NT2/D1 (cell line): ENCODE measurements at regions not wholly inside any gene's neighbourhood (a gene's known extent, or its start where the extent isn't known, plus 50 kb on each side); places are given as distances from the start of the nearest gene placed in this dataset.

ENCODE experiments used
- SUZ12 ChIP-seq: IDR thresholded peaks from 2 replicates; pipeline ENCODE4 v1.6.1; 2011; ENCODE audit not compliant: insufficient read length, insufficient read depth; ENCODE audit errors: extremely low read depth
- YY1 ChIP-seq: IDR thresholded peaks from 2 replicates; pipeline ENCODE4 v1.6.1; 2011; ENCODE audit not compliant: insufficient read length, insufficient read depth
- ZNF274 ChIP-seq: IDR thresholded peaks from 2 replicates; pipeline ENCODE4 v1.6.1; 2011; ENCODE audit warnings: mild to moderate bottlenecking, low read depth, low read length

- TF ChIP-seq SUZ12 = no peak
- no peak for TF ChIP-seq ZNF274
- TF ChIP-seq YY1 = no peak
These were observed 363.1 kb upstream of the STXBP6 start for GRCh38 chr14:25412998-25413397.
